Stimulated activated CD4-positive, alpha-beta T cell treated with anti-CD3 and anti-CD28 coated beads, Interleukin-4, amount 100 ng/mL, for 1 hour (primary cell): ENCODE measurements at regions not wholly inside any gene's neighbourhood (a gene's known extent, or its start where the extent isn't known, plus 50 kb on each side); places are given as distances from the start of the nearest gene placed in this dataset.

ENCODE experiments used
- DNase-seq: peaks from one replicate; pipeline ENCODE4 v3.0.0-alpha.2; 2020

- no peak for DNase-seq
These were observed 202.5 kb upstream of the SGK1 start for GRCh38 chr6:134520181-134521115.

DNA sequence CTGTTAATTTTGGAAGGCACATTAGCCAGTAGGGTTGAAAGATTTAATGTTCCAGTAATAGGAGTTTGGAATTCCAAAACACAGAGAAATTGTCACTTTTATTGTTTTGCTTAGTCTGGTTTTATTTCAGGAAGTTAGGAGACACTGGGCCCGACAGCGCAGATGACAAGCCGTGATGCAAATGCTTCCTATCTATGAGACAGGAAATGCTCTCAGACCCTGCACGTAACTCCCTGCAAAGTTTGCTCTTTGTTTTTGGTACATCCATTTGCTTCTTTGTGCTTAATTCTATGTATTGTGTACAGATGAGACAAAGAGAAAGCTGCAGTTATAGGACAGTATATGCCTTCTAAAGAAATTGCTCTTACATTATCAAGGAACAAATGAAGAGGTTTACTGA is 201.6 kb upstream of the SGK1 start:
- peak; percentile 18 for DNase-seq

DNA sequence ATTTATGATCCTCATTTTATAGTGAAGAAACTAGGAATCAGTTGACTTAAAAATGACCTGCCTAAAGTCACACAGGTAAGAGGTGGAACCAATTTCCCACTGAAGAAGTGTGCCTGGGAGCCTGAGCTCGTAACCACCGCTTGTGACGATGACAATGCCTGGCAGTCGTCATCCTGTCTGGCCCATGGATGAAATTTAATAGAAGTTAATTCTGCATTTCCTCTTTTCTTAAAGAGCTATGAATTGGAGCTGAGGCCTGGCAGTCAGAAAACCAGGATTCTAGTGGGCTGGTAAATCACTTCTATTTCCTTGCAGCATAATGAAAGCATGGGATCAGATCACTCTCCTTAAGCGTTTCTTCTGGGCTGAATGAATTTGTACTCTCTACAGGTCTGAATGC is 200.0 kb upstream of the SGK1 start:
- DNase-seq, result no peak

DNA sequence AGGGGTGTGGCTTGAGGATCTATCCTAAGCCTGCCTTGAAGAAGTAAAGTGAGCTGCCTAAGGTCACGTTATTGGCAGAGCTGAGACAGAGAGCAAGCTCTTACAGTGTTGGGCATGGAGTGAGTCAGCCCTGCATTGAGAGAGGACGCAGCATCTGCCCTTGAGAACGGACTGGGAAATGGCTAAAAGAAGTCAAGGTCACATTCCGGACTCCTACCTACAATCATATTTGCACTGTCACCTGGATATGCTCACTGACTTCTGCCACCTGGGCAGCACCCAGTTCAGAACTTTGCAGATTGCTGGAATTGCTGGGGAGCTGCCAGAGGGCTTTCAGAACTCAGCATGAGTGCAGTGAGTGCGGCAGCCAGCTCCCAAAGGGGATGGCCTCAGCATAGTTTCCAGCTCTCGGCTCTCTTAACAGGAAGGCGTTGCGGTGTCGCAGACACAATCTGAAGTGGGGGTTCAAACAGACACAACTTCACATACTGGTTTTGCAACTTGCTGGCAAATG is 199.3 kb upstream of the SGK1 start:
- no peak for DNase-seq

- DNase-seq, result no peak
These were observed 198.7 kb upstream of the SGK1 start for GRCh38 chr6:134516582-134516981.

- no peak for DNase-seq
These were observed 198.1 kb upstream of the SGK1 start for GRCh38 chr6:134515986-134516385.

DNA sequence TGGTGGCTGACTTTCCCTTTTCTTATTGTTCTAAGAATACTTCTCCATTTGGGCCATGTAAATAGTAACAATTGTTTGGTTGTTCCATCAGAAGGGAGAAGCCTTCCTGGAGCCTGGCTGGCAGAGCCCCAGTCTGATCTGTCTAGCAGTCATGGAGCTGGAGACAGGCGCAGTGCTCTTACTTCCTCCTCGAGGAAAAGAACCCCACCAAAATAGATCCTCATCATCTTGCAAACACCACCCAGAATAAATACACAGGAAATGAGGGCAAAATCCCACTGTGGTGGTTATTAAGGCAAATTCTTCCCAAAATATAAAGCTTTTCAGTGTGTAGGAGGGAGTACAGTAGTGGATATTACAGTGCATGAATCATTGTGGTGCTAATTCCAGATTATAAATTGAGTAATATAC is 195.1 kb upstream of the SGK1 start:
- no peak for DNase-seq

- DNase-seq, result no peak
These were observed 194.2 kb upstream of the SGK1 start for GRCh38 chr6:134511984-134512683.

- DNase-seq, result no peak
These were observed 193.0 kb upstream of the SGK1 start for GRCh38 chr6:134510920-134511319.

DNA sequence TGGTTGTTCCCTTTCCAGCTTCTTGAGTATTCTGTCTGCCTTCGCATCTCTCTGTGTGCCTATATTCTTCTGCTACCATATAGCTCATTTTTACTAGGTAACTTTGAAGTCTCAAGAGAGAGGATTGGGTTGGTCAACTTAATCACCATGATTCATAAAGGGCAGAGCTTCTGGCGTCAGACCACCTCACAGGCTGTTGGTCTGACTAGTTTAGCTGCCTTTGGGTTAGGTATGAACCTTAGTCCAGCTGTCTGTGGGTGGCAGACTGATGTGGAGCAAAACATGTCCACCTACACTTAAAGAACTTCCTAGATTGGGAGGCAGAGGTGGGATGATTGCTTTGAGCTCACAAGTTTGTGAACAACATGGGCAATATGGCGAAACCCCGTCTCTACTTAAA is 192.2 kb upstream of the SGK1 start:
- DNase-seq, result no peak

DNA sequence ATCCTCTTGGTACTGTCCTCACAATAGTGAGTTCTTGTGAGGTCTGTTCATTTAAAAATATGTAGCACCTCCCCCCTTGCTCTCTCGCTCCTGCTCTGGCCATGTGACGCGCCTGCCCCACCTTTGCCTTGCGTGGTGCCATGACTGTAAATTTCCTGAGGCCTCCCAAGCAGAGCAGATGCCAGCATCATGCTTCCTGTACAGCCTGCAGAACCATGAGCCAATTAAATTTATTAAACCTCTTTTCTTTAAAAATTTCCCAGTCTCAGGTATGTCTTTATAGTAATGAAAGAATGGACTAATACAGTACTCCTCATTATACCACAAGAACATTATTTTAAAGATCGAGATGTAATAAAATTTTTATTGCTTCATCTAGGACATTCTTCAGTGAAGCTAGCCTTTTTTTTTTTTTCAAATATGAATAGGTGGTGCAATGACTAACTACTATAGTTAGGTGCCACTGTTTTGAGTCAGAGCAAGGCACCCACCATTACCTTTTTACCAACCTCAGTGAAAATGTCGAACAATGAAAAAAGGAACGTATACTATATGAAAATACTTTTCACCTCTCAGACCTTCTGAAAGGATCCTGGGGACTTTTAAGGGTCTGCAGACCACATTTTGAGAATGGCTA is 191.1 kb upstream of the SGK1 start:
- DNase-seq, result no peak

DNA sequence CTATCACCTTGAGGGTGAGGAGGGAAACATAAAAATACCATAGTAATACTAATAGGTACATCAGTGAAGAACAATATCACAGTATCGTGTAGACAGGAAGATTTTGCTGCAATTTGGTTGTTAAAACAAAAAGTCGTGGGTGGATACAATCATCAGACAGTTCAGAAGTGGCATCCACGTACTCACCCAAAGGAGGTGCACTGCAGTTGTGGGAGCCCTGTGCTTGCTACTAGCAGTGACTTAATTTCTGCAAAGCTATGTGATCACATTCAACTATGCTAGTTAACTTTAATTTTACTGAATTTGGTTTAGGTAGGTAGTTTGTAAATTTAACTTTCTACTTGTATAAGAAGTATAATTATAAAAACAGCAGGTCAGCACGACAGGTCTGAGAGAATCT is 188.2 kb upstream of the SGK1 start:
- no peak for DNase-seq

- no peak for DNase-seq
These were observed 185.8 kb upstream of the SGK1 start for GRCh38 chr6:134503585-134504281.

GRCh38 chr6:134502614-134503549 is 185.0 kb upstream of the SGK1 start:
- no peak for DNase-seq

- DNase-seq, result no peak
These were observed 178.0 kb upstream of the SGK1 start for GRCh38 chr6:134495890-134496248.

GRCh38 chr6:134495203-134495889 is 177.4 kb upstream of the SGK1 start:
- no peak for DNase-seq

DNA sequence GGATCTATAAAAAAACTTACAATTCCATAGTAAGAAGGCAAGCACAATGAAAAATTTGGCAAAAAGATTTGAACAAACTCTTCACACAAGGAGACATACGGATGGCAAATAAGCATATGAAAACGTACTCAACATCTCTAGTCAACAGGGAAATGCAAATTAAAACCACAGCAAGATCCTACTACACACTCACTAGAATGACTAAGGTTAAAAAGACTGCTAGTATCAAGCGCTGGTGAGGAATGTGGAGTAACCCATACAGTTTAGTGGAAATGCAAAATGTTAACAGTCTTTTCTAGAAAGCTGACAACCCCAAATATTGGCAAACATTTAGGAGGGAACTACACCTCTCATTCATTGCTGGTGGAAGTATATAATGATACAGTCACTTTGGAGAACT is 175.9 kb upstream of the SGK1 start:
- DNase-seq, result no peak

- DNase-seq, result no peak
These were observed 173.6 kb upstream of the SGK1 start for GRCh38 chr6:134491477-134491876.

DNA sequence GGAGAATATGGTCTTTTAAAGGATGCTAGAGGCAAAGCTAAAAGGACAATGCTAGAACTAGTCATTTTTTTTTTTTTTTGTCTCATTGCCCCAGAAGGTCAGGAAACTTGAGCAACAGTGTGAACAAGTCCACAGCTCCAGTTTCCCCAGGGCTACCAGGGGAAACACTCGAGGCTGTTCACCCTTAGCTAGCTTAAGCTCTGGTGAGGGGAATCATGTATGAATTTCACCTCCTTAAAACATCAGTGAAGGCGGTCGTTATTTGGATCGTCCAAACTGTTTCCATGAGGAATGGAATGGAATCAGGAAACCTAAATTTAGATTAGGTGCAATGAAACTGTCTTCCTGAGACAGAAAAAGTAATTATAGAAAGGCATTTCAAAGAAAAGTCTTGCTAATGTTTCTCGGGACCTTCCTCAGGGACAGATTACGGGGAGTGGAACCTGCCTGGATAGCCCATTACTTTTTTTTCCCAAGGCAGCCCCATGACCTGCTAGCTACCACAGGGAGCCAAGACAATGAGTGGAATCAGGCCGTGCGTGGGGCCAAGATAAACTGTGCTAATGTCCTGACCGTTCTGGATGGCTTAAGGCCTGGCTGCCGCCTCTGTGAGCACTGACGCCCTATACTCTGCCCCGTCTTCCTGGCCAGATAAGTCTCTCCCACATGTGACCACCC is 164.8 kb upstream of the SGK1 start:
- DNase-seq, result no peak

DNA sequence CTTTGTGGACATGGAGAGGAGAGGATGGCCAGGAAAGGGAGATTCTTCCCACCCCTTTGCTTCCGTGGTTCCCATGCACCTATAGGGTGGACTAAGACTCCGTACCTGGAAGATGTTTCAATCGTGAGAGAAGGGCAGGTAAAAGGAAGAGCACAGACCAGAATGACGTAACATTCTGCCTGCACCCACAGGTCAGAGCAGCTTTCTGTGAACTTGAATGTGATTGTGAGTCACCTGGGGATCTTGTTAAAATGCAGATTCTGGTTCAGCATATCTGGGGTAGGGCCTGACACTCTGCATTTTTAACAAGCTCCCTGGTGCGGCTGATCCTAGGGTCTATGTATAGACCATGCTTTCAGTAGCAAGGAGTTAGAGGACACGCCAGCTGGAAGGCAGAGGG is 164.1 kb upstream of the SGK1 start:
- DNase-seq, result no peak

GRCh38 chr6:134480593-134480992 is 162.7 kb upstream of the SGK1 start:
- DNase-seq, result no peak
